GM21423 (cell line): ENCODE measurements at regions not wholly inside any gene's neighbourhood (a gene's known extent, or its start where the extent isn't known, plus 50 kb on each side); places are given as distances from the start of the nearest gene placed in this dataset.

ENCODE experiments used
- ATAC-seq: cut with Tn5 transposase; IDR thresholded peaks from one replicate; pipeline ENCODE4 v1.9.1; 2021; ENCODE audit warnings: mild to moderate bottlenecking, moderate library complexity; ENCODE audit not compliant: unreplicated experiment

DNA sequence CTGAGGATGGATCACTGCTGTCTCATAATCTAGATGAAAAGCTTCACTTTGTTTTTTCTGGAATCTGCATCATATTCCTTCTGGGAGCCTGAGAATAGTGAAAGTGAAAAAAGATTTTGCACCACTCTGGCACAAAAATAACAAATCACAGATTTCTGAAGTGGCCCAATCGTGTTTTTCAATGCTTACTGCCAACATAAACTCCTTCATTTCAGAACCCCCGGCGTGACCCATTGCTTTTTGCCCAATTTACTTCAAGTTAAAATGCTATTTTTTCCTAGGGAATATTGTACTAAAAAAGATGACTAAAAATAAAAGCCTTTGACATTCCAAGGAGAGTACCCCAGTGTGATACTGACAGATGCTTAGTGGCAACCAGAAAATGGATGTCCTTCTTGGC lies 53.7 kb upstream of the ANK3 start:
- ATAC-seq: no peak

DNA sequence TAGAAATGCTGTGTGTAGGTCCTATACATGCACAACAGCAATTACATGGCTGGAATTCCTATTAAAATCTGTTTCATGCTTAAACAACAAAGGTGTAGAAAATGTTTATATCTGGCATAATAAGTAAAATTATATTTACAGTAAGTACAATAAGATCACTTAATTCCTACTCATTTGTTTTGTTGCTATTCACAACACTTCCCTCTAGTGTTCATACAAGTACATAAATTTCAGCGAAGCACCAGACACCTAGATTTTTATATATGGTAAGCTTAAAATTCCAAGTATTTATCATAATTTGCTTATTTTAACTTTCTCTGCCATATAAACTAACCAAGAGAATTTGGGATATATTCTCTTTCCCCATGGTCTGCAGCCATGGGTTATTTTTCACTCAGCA lies 51.8 kb upstream of the ANK3 start:
- no peak for ATAC-seq

DNA sequence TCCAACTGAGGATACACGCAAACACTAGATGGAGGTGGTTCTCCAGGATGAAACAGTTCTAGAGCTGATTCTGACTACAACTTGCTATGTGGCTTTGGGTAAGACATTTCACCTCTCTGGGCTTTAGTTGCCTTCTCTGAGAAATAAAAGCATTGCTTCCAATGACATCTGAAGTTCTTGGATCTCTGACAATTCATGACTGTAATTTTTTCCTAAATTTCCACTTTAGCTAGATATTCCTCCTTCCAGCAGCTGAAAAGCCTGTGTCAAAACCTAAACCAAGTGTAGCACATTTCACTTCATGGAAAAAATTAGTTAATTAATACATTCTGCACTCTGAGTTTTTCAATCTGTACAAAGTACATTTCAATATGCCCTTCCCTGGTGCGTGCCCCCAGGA lies 50.0 kb upstream of the ANK3 start:
- ATAC-seq: no peak
